Spleen (tissue), 7 donors: ENCODE measurements at regions not wholly inside any gene's neighbourhood (a gene's known extent, or its start where the extent isn't known, plus 50 kb on each side); places are given as distances from the start of the nearest gene placed in this dataset.

ENCODE experiments used
- CTCF ChIP-seq, 11 experiments: fragments of 200-600 bp in 7 of 11; fragments of 450-650 bp in 4 of 11; sonication (generic) in 4 of 11; IDR thresholded peaks in 8 of 11; conservative IDR thresholded peaks in 3 of 11; 1 replicate in 7 of 11; 2 replicates in 4 of 11; pipeline versions ENCODE4 v1.4.0 to v1.8.0; 2016 to 2021; ENCODE audit warnings: antibody characterized with exemption in 11 of 11, inconsistent platforms in 4 of 11, mild to moderate bottlenecking in 1 of 11
- POLR2A ChIP-seq, 3 donors: fragments of 450-650 bp; IDR thresholded peaks; one replicate each; pipeline ENCODE4 v1.5.1; 2017; ENCODE audit warnings: antibody characterized with exemption in 3 of 3, mild to moderate bottlenecking in 1 of 3
- POLR2AphosphoS5 ChIP-seq, 3 donors: sonication (generic); formaldehyde crosslinking; IDR thresholded peaks; one replicate each; pipeline ENCODE4 v1.5.1; 2017; ENCODE audit warnings: antibody characterized with exemption in 3 of 3
- donor health status: DM: no; HTN: no; CAD: no; lungs with moderate emphysema.
- donor health status: DM: no; HTN: no; CAD: no.
- donor health status: DM: no; HTN: no; CAD: no.

DNA sequence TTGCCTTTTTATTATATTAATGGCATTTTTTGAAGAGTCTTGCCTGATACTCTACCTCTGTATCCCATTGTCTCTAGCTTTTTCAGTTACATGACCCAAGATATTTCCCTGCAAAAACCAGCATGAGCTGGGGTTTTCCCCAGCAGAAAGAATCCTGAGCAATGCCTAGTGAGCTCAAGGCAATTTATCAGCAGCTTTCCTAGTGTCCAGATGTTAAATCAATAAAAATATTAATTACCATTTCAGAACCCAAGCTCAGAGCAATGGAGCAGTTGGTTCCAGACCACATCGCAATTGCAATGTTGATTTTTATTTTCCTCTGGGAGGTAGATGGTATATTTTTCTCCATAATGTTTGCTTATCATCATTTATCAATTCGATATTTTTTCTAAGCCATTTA, 137.2 kb downstream of the RAB38 start:
- no peak for TF ChIP-seq POLR2A (IDR thresholded peaks at IDR 0.05)
- TF ChIP-seq CTCF (IDR thresholded peaks at IDR 0.05 in 8 of 11, conservative IDR thresholded peaks at IDR 0.05 in 3 of 11) = no peak
- TF ChIP-seq POLR2AphosphoS5 (IDR thresholded peaks at IDR 0.05) = no peak
